Breast epithelium (tissue), 3 donors: ENCODE measurements at regions not wholly inside any gene's neighbourhood (a gene's known extent, or its start where the extent isn't known, plus 50 kb on each side); places are given as distances from the start of the nearest gene placed in this dataset.

Experiments
- CTCF ChIP-seq, 3 donors: fragments of 450-650 bp; IDR thresholded peaks; one replicate each; pipeline ENCODE4 v1.5.1; 2016 to 2017; ENCODE audit warnings: antibody characterized with exemption in 3 of 3, mild to moderate bottlenecking in 3 of 3, moderate library complexity in 3 of 3
- POLR2AphosphoS5 ChIP-seq, 3 donors: sonication (generic); formaldehyde crosslinking; IDR thresholded peaks; one replicate each; pipeline ENCODE4 v1.6.1; 2017; ENCODE audit warnings: antibody characterized with exemption in 3 of 3

GRCh38 chr5:2352101-2352861 lies 399.2 kb downstream of the IRX2 start:
- no peak for TF ChIP-seq POLR2AphosphoS5 (IDR thresholded peaks at IDR 0.05)
- no peak for TF ChIP-seq CTCF (IDR thresholded peaks at IDR 0.05)
